ENCODE measurements at regions not wholly inside any gene's neighbourhood (a gene's known extent, or its start where the extent isn't known, plus 50 kb on each side); places are given as distances from the start of the nearest gene placed in this dataset.

DNA sequence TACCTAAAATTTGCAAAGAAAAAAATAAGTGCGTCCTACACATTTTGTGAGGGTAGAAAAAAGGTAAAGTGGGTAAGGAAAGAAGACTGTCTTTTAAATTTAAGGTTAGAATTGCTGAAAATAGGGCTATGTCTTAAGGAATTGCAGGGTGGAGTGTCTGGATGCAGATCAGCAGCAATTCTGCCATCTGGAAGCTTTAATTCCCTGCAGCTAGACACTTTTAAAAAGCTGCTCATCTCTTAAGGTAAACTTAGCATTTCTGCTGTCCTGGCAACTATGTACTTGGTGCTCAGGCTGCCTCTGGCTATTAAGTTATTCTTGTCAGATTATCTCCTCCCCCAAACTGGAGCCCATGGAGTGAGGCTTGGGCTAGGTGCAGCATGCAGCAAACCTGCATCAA lies 420.2 kb downstream of the SI start:
- no peaks in the 10 kb centered on the region for H3K36me3 ChIP-seq (ENCODE audit: control insufficient read depth, insufficient read depth, low read length)
- TF ChIP-seq, protein P1, sequence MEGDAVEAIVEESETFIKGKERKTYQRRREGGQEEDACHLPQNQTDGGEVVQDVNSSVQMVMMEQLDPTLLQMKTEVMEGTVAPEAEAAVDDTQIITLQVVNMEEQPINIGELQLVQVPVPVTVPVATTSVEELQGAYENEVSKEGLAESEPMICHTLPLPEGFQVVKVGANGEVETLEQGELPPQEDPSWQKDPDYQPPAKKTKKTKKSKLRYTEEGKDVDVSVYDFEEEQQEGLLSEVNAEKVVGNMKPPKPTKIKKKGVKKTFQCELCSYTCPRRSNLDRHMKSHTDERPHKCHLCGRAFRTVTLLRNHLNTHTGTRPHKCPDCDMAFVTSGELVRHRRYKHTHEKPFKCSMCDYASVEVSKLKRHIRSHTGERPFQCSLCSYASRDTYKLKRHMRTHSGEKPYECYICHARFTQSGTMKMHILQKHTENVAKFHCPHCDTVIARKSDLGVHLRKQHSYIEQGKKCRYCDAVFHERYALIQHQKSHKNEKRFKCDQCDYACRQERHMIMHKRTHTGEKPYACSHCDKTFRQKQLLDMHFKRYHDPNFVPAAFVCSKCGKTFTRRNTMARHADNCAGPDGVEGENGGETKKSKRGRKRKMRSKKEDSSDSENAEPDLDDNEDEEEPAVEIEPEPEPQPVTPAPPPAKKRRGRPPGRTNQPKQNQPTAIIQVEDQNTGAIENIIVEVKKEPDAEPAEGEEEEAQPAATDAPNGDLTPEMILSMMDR (conservative IDR thresholded peaks at IDR 0.05): no peak
- no peak overlapping the region for H3K4me3 ChIP-seq (ENCODE audit: low read length)
- H3K9me3 Mint-ChIP-seq: no peaks in the 10 kb centered on the region
- H3K27me3 Mint-ChIP-seq (ENCODE audit: insufficient read depth): no peaks in the 10 kb centered on the region
- H3K27ac Mint-ChIP-seq: no peak overlapping the region
- no peaks in the 10 kb centered on the region for H3K9me3 ChIP-seq (ENCODE audit: control insufficient read depth, low read length)
- H3K4me1 ChIP-seq (ENCODE audit: control insufficient read depth, insufficient read depth, low read length): peaks cover 2% of the 10 kb centered on the region
- peaks cover 9% of the 10 kb centered on the region for H3K4me1 Mint-ChIP-seq
- no peak overlapping the region for H3K27ac ChIP-seq (ENCODE audit: low read depth, low read length)
- H3K4me3 Mint-ChIP-seq: no peak overlapping the region
- 90% methylated on average over 1 of the region's 1 CpG; no CpG with 5 or more reads in 1 of the 2 experiments for WGBS, 2 experiments (ENCODE audit: insufficient coverage in 1 of 2, insufficient read length in 1 of 2)
- H3K9ac ChIP-seq (ENCODE audit: extremely low read depth, low read length, poor library complexity, severe bottlenecking): no peak overlapping the region
- no peaks in the 10 kb centered on the region for H3K27me3 ChIP-seq (ENCODE audit: control insufficient read depth, insufficient read depth, low read length, poor library complexity, severe bottlenecking)
- no peaks in the 10 kb centered on the region for H3K36me3 Mint-ChIP-seq (ENCODE audit: low read depth)
- no peak for DNase-seq

DNA sequence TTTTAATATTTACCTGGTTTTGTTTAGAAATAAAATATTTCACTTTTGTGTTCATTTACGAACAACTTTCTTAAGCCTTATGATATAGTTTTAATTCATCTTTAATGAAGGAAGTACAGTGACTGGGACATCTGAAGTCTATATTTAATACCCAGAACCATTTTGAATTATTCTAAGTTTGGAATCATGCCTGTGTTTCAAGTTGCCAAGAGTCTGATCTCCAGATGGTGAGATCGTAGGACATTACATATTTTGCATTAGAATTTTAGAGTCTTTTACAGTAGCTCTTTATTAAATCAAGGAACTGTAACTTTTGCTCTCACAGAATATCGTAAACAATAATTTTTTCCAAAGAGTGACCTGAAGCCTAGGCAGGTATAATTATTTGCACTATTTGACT lies 420.7 kb downstream of the SI start:
- no peaks in the 10 kb centered on the region for H3K9me3 ChIP-seq (ENCODE audit: control insufficient read depth, low read length)
- H3K36me3 ChIP-seq (ENCODE audit: control insufficient read depth, insufficient read depth, low read length): no peaks in the 10 kb centered on the region
- 90% methylated on average over 2 of the region's 3 CpGs; no CpG with 5 or more reads in 1 of the 2 experiments for WGBS, 2 experiments (ENCODE audit: insufficient coverage in 1 of 2, insufficient read length in 1 of 2)
- no peaks in the 10 kb centered on the region for H3K36me3 Mint-ChIP-seq (ENCODE audit: low read depth)
- no peaks in the 10 kb centered on the region for H3K9me3 Mint-ChIP-seq
- no peak overlapping the region for H3K27ac Mint-ChIP-seq
- H3K27me3 Mint-ChIP-seq (ENCODE audit: insufficient read depth): no peaks in the 10 kb centered on the region
- peaks cover 2% of the 10 kb centered on the region for H3K4me1 ChIP-seq (ENCODE audit: control insufficient read depth, insufficient read depth, low read length)
- TF ChIP-seq, protein P1 (conservative IDR thresholded peaks at IDR 0.05): no peak
- H3K4me1 Mint-ChIP-seq: peaks cover 9% of the 10 kb centered on the region
- H3K9ac ChIP-seq (ENCODE audit: extremely low read depth, low read length, poor library complexity, severe bottlenecking): no peak overlapping the region
- H3K27me3 ChIP-seq (ENCODE audit: control insufficient read depth, insufficient read depth, low read length, poor library complexity, severe bottlenecking): no peaks in the 10 kb centered on the region
- DNase-seq: no peak
- no peak overlapping the region for H3K27ac ChIP-seq (ENCODE audit: low read depth, low read length)
- H3K4me3 ChIP-seq (ENCODE audit: low read length): no peak overlapping the region
- H3K4me3 Mint-ChIP-seq: no peak overlapping the region

DNA sequence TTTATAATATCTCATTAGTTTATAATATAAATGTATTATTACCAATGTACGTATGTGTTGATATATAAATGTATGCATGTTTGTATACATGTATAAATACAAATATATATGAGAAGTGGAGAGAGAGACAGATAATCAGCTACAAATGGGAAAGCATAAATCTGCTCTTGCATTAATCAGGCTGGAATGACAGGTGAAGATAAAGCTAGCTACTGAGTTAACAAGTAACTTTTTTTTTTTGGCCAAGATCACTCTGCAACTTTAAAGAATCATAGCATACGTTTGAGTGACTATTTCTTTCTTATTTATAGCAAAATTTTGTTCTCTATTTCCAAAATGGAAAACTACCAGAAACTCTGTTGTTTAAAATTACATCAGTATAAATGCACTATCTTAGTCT lies 422.8 kb downstream of the SI start:
- WGBS, 2 experiments (ENCODE audit: insufficient coverage in 1 of 2, insufficient read length in 1 of 2): 71% methylated on average over 1 of the region's 2 CpGs; no CpG with 5 or more reads in 1 of the 2 experiments
- Histone ChIP-seq H3K4me1 (ENCODE audit: control insufficient read depth, insufficient read depth, low read length) (peaks cover 2% of the 10 kb centered on the region), H3K27me3 (ENCODE audit: control insufficient read depth, insufficient read depth, low read length, poor library complexity, severe bottlenecking) (no peaks in the 10 kb centered on the region), H3K4me3 (ENCODE audit: low read length) (no peak overlapping the region), H3K36me3 (ENCODE audit: control insufficient read depth, insufficient read depth, low read length) (no peaks in the 10 kb centered on the region), H3K9me3 (ENCODE audit: control insufficient read depth, low read length) (peaks cover 2% of the 10 kb centered on the region), H3K9ac (ENCODE audit: extremely low read depth, low read length, poor library complexity, severe bottlenecking) (no peak overlapping the region), H3K27ac (ENCODE audit: low read depth, low read length) (no peak overlapping the region)
- Mint-ChIP-seq H3K27me3 (ENCODE audit: insufficient read depth) (no peaks in the 10 kb centered on the region), H3K4me3 (no peak overlapping the region), H3K9me3 (peaks cover 2% of the 10 kb centered on the region), H3K36me3 (ENCODE audit: low read depth) (no peaks in the 10 kb centered on the region), H3K27ac (no peak overlapping the region), H3K4me1 (peaks cover 9% of the 10 kb centered on the region)
- DNase-seq: no peak
- TF ChIP-seq, protein P1 (conservative IDR thresholded peaks at IDR 0.05): no peak
